B cell (primary cell): ENCODE measurements at regions not wholly inside any gene's neighbourhood (a gene's known extent, or its start where the extent isn't known, plus 50 kb on each side); places are given as distances from the start of the nearest gene placed in this dataset.

Experiments used
- ATAC-seq: fragments of 200-7000 bp; cut with Tn5 transposase; one replicate; pipeline ENCODE4 v1.10.0; 2021; ENCODE audit warnings: low read depth, mild to moderate bottlenecking, moderate number of reproducible peaks, moderate library complexity
- CTCF ChIA-PET: fragments of 350-600 bp; sonication (Branson Sonifier 250); formaldehyde crosslinking; loops from one replicate; lab custom pipeline; 2021; ENCODE audit warnings: antibody characterized with exemption, inconsistent platforms; lab: Charles Lee
- POLR2A ChIA-PET: fragments of 350-600 bp; sonication (Branson Sonifier 250); formaldehyde crosslinking; loops from one replicate; lab custom pipeline; 2021; ENCODE audit warnings: antibody characterized with exemption; lab: Charles Lee
- DNase-seq: peaks from one replicate; pipeline ENCODE4 v3.0.0; 2013
- H2AFZ ChIP-seq: 2 replicates; pipeline ENCODE4 v1.6.1; 2012; ENCODE audit warnings: mild to moderate bottlenecking, low read depth, low read length; ENCODE audit not compliant: insufficient read depth, poor library complexity, severe bottlenecking
- H3K27ac ChIP-seq, 2 donors: 1 replicate in 1 of 2; 2 replicates in 1 of 2; pipeline ENCODE4 v1.5.1; 2012 to 2013; ENCODE audit warnings: low read length in 2 of 2, mild to moderate bottlenecking in 2 of 2, moderate library complexity in 1 of 2
- H3K27me3 ChIP-seq, 4 experiments: fragments of 200-600 bp in 1 of 4; sonication (generic) in 1 of 4; replicated peaks in 1 of 4; 1 replicate in 2 of 4; 2 replicates in 2 of 4; pipeline versions ENCODE4 v1.6.1 to v1.7.0; 2013 to 2016; ENCODE audit warnings: low read length in 3 of 4, mild to moderate bottlenecking in 2 of 4, mixed read lengths in 1 of 4, moderate library complexity in 1 of 4; ENCODE audit not compliant: insufficient read depth in 4 of 4, control insufficient read depth in 3 of 4; ENCODE audit errors: control extremely low read depth in 1 of 4
- H3K36me3 ChIP-seq, 2 experiments: replicated peaks in 1 of 2; 1 replicate in 1 of 2; 2 replicates in 1 of 2; pipeline versions ENCODE4 v1.6.1 to v1.7.1; 2013; ENCODE audit warnings: low read length in 1 of 2; ENCODE audit not compliant: insufficient read depth in 2 of 2, control insufficient read depth in 1 of 2; ENCODE audit errors: control extremely low read depth in 1 of 2, extremely low read depth in 1 of 2
- H3K4me1 ChIP-seq, 2 donors: fragments of 200-600 bp in 1 of 2; sonication (generic) in 1 of 2; 1 replicate in 1 of 2; 2 replicates in 1 of 2; pipeline versions ENCODE4 v1.5.1 to v1.6.1; 2013 to 2017; ENCODE audit warnings: low read length in 2 of 2; ENCODE audit not compliant: control insufficient read depth in 2 of 2, insufficient read depth in 2 of 2
- H3K4me2 ChIP-seq: replicated peaks from 2 replicates; pipeline ENCODE3; 2012; ENCODE audit warnings: mild to moderate bottlenecking, low read depth, low read length; ENCODE audit not compliant: poor library complexity, severe bottlenecking
- H3K4me3 ChIP-seq, 5 experiments: fragments of 200-600 bp in 1 of 5; sonication (generic) in 1 of 5; 1 replicate in 3 of 5; 2 replicates in 2 of 5; pipeline versions ENCODE4 v1.5.1 to v1.7.0; 2011 to 2016; ENCODE audit warnings: low read length in 4 of 5, mild to moderate bottlenecking in 4 of 5, low read depth in 2 of 5, control low read depth in 1 of 5, moderate library complexity in 1 of 5; ENCODE audit not compliant: insufficient read depth in 1 of 5; ENCODE audit errors: control extremely low read depth in 1 of 5, extremely low read depth in 1 of 5
- H3K79me2 ChIP-seq: fragments of 200-600 bp; sonication (generic); one replicate; pipeline ENCODE4 v1.6.0; 2016; ENCODE audit warnings: low read length; ENCODE audit not compliant: control insufficient read depth, insufficient read depth
- H3K9ac ChIP-seq: fragments of 200-600 bp; sonication (generic); 2 replicates; pipeline ENCODE4 v1.6.1; 2017; ENCODE audit warnings: mild to moderate bottlenecking, low read length, moderate library complexity
- H3K9me3 ChIP-seq, 3 donors: one replicate each; pipeline versions ENCODE4 v1.6.1 to v1.7.1; 2013; ENCODE audit warnings: low read length in 2 of 3; ENCODE audit not compliant: control insufficient read depth in 2 of 3, insufficient read depth in 1 of 3; ENCODE audit errors: control extremely low read depth in 1 of 3
- H4K20me1 ChIP-seq: 2 replicates; pipeline ENCODE4 v1.6.0; 2012; ENCODE audit warnings: mild to moderate bottlenecking, low read length; ENCODE audit not compliant: insufficient read depth, control insufficient read depth, poor library complexity, severe bottlenecking
- H3K27ac Mint-ChIP-seq: one replicate; pipeline ENCODE4 v1.8.0; 2021; ENCODE audit warnings: mixed read lengths
- H3K27me3 Mint-ChIP-seq: one replicate; pipeline ENCODE4 v1.8.0; 2021; ENCODE audit warnings: mixed read lengths
- H3K4me1 Mint-ChIP-seq: one replicate; pipeline ENCODE4 v1.8.0; 2021; ENCODE audit warnings: mixed read lengths
- H3K4me3 Mint-ChIP-seq: one replicate; pipeline ENCODE4 v1.8.0; 2021; ENCODE audit warnings: mixed read lengths
- H3K9me3 Mint-ChIP-seq: one replicate; pipeline ENCODE4 v1.8.0; 2022; ENCODE audit warnings: mixed read lengths; ENCODE audit not compliant: insufficient read depth
- CTCF ChIP-seq: fragments of 200-600 bp; IDR thresholded peaks from one replicate; pipeline ENCODE4 v1.8.0; 2022; ENCODE audit warnings: antibody characterized with exemption, mild to moderate bottlenecking
- EZH2 ChIP-seq: IDR thresholded peaks from 2 replicates; pipeline ENCODE4 v1.6.1; 2012; ENCODE audit warnings: borderline replicate concordance, low read depth, mild to moderate bottlenecking, moderate library complexity, low read length; ENCODE audit not compliant: insufficient read depth, poor library complexity, severe bottlenecking
- WGBS: methylation state at CpG from one replicate; pipeline ENCODE4 v1.1.5; 2013; ENCODE audit warnings: missing lambda C conversion rate; ENCODE audit not compliant: insufficient coverage; 5-methylcytosine and 5-hydroxymethylcytosine counted together
- intact Hi-C: fragments of 100-400 bp; cut with micrococcal nuclease; formaldehyde crosslinking; loops from one replicate; pipeline ENCODE4 v1.10.0; 2022

- TF ChIP-seq CTCF = no peak
- no peak for TF ChIP-seq EZH2
- Histone ChIP-seq H3K79me2 (no peaks in the 10 kb centered on the region), H3K4me1 (no peaks in the 10 kb centered on the region), H3K36me3 (no peaks in the 10 kb centered on the region), H3K9me3 (no peaks in the 10 kb centered on the region), H4K20me1 (no peaks in the 10 kb centered on the region), H3K27ac (no peak overlapping the region), H3K4me2 (no peak overlapping the region), H3K9ac (no peak overlapping the region), H3K27me3 (no peaks in the 10 kb centered on the region), H3K4me3 (no peak overlapping the region), H2AFZ (no peak overlapping the region)
- ATAC-seq = no peak
- Mint-ChIP-seq H3K4me3 (no peak overlapping the region), H3K27me3 (no peaks in the 10 kb centered on the region), H3K4me1 (no peaks in the 10 kb centered on the region), H3K9me3 (peaks cover 4% of the 10 kb centered on the region), H3K27ac (no peak overlapping the region)
- CTCF ChIA-PET = no interaction called here
- DNase-seq = no peak
- no CpG with 5 or more reads among the region's 3 CpGs for WGBS
- POLR2A ChIA-PET = no interaction called here
- intact Hi-C loops = no loop called here
Observed at GRCh38 chr12:88802096-88802706, 221.9 kb upstream of the KITLG start.

- Histone ChIP-seq H3K4me3 (no peak overlapping the region), H4K20me1 (no peaks in the 10 kb centered on the region), H3K4me1 (no peaks in the 10 kb centered on the region), H3K27ac (no peak overlapping the region), H3K4me2 (no peak overlapping the region), H3K36me3 (no peaks in the 10 kb centered on the region), H2AFZ (no peak overlapping the region), H3K9me3 (no peaks in the 10 kb centered on the region), H3K79me2 (no peaks in the 10 kb centered on the region), H3K9ac (no peak overlapping the region), H3K27me3 (no peaks in the 10 kb centered on the region)
- ATAC-seq (no peak), DNase-seq (no peak)
- no peak overlapping the region for H3K4me3 Mint-ChIP-seq
- H3K27me3 Mint-ChIP-seq = no peaks in the 10 kb centered on the region
- H3K4me1 Mint-ChIP-seq = no peaks in the 10 kb centered on the region
- POLR2A ChIA-PET = no interaction called here
- no peak overlapping the region for H3K27ac Mint-ChIP-seq
- intact Hi-C loops = no loop called here
- WGBS = 100% methylated on average over 1 of the region's 1 CpG
- peaks cover 4% of the 10 kb centered on the region for H3K9me3 Mint-ChIP-seq
- TF ChIP-seq EZH2 (no peak), CTCF (no peak)
- CTCF ChIA-PET = no interaction called here
Observed at GRCh38 chr12:88801227-88802095, 221.2 kb upstream of the KITLG start.
